GM12875 (cell line): ENCODE measurements at regions not wholly inside any gene's neighbourhood (a gene's known extent, or its start where the extent isn't known, plus 50 kb on each side); places are given as distances from the start of the nearest gene placed in this dataset.
"Not testable (repeated sequence)": the region's sequence is repeated elsewhere in the genome, so short reads cannot be mapped to it uniquely, and the experiment has no call there.

Experiments
- H3K4me3 ChIP-seq: one replicate; pipeline ENCODE4 v1.5.1; 2011; ENCODE audit warnings: low read depth, low read length, control low read depth
- CTCF ChIP-seq: IDR thresholded peaks from 2 replicates; pipeline ENCODE4 v1.5.1; 2011; ENCODE audit warnings: low read depth, mild to moderate bottlenecking, control low read depth, inconsistent platforms, low read length, moderate library complexity, borderline replicate concordance; ENCODE audit not compliant: insufficient read depth

GRCh38 chr1:199010933-199011332 is 372.1 kb downstream of the PTPRC start:
- no peak overlapping the region for H3K4me3 ChIP-seq
- no peak for TF ChIP-seq CTCF

GRCh38 chr1:199015799-199016198 is 377.0 kb downstream of the PTPRC start:
- no peak overlapping the region for H3K4me3 ChIP-seq
- TF ChIP-seq CTCF = no peak

- no peak overlapping the region for H3K4me3 ChIP-seq
- no peak for TF ChIP-seq CTCF
Measured at GRCh38 chr1:199018471-199019135, 379.8 kb downstream of the PTPRC start.

GRCh38 chr1:199020051-199020450 is 381.2 kb downstream of the PTPRC start:
- H3K4me3 ChIP-seq = no peak overlapping the region
- TF ChIP-seq CTCF = no peak

GRCh38 chr1:199020904-199021303 is 382.1 kb downstream of the PTPRC start:
- H3K4me3 ChIP-seq = no peak overlapping the region
- no peak for TF ChIP-seq CTCF

GRCh38 chr1:199029401-199029800 is 390.6 kb downstream of the PTPRC start:
- TF ChIP-seq CTCF = no peak

GRCh38 chr1:199029855-199030254 is 391.0 kb downstream of the PTPRC start:
- TF ChIP-seq CTCF = no peak
- no peak overlapping the region for H3K4me3 ChIP-seq

More at GRCh38 chr1:199029401-199029800, 390.6 kb downstream of the PTPRC start:
- no peak overlapping the region for H3K4me3 ChIP-seq

GRCh38 chr1:199030541-199030940 is 391.7 kb downstream of the PTPRC start:
- not testable (repeated sequence) for H3K4me3 ChIP-seq

GRCh38 chr1:199031170-199031569 is 392.3 kb downstream of the PTPRC start:
- not testable (repeated sequence) for H3K4me3 ChIP-seq

GRCh38 chr1:199032479-199032878 is 393.6 kb downstream of the PTPRC start:
- not testable (repeated sequence) for H3K4me3 ChIP-seq
